GM21737 (cell line): ENCODE measurements at regions not wholly inside any gene's neighbourhood (a gene's known extent, or its start where the extent isn't known, plus 50 kb on each side); places are given as distances from the start of the nearest gene placed in this dataset.
"Not testable (repeated sequence)": the region's sequence is repeated elsewhere in the genome, so short reads cannot be mapped to it uniquely, and the experiment has no call there.

Experiments used
- ATAC-seq: cut with Tn5 transposase; IDR thresholded peaks from one replicate; pipeline ENCODE4 v1.9.1; 2021; ENCODE audit warnings: mild to moderate bottlenecking, moderate library complexity; ENCODE audit not compliant: unreplicated experiment

DNA sequence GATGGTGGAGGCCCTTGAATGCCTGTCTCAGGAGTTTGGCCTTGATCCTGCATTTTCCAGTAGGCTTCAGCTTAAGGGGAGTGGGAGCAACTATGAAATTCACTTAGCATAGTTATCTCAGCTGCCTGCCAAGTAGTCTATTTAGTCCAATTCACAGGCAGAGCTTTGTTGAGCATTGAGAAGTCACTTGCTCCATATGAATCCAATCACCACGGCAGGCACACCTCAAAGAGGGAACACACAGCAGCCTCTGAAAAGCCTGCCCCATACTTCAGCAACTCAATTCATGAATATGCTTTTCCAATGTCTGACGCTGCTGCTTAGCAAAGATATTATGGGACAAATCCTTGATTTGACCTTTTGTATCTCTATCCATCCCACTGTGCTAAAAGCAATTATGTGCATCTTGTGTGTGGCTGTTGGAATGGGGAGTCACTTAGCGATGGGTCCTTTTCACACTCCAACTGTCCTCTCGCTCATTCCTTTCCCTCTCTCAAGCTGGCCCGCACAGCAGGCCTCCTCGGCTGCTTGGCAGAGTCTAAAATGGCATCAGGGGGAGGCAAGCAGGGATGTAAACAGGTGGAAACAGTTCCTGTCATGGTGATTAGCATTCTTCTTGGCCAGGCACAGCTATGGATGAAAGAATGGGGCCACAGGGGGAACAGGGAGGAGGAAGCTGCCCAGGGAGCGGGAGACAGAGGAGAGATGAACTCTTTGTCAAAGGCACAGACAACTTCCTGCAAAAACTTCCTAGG, 56.0 kb upstream of the LRPPRC start:
- no peak for ATAC-seq

DNA sequence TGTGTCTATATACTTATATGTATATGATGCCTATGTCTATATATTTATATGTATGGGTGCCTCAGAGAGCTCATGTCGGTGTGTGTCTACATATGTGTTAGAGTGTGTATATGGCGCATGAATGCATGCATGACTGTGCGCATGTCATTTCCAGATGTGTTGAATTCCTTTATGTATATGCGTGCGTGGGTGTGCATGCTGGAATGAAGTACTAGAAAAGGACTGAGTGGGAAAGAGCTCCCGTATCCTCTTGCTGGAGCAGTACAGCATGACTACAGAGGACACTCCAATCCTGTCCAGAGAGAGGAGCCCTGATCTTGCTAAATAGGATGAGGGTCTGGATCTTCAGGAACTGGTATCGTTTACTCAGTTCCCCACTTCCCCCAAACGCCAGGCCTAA, 56.8 kb upstream of the LRPPRC start:
- no peak for ATAC-seq

DNA sequence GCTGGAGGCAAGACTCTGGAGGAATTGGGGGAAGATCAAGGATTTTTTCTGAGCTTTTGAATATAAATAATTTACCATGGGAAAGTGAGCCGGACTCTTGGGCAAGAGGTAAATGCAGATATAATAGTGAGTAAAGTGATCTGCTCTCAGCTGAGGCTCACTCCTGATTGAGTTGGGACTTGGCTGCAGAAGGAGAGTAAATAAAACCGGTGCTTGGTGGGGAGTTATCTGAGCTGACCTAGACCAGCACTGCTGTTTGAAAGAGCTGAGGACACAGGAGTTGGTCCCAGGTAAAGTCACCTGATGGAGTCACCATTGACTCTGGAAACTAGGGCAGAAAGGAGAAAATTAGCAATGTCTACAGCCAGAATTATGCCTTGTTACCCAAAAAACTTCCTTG, 57.3 kb upstream of the LRPPRC start:
- ATAC-seq, result no peak

DNA sequence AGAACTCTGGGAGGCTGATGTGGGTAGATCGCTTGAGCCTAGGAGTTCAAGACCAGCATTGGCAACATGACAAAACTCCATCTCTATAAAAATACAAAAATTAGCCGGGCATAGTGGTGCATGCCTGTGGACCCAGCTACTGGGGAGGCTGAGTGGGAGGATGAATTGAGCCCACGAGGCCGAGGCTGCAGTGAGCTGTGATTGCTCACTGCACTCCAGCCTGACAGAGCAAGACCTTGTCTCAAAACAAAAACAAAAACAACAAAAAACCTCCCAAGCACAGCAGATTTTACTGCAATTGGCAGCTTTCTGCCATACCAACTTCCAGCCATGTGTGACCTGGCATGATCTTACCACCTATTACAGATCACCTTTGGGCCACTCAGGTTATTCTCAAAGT, 57.7 kb upstream of the LRPPRC start:
- ATAC-seq, result no peak

DNA sequence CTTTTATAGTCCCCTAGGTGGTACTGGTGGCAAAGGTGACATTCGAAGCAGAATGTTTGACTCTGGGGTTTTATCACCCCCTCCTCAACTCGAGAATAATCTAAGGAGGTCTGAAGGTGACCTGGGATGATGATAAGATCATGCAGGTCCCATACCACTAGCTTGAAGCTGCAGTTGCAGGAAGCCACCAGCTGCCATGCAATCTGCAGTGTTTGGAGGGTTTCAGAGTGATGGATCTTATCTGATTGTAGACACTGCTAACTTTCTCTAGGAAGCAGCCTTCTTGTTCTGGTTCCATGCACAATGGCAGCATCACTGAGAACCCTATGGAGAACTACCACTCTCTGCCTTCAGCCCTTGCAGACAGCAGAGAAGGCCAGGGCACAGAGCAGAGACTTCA, 59.4 kb upstream of the LRPPRC start:
- ATAC-seq, result no peak

DNA sequence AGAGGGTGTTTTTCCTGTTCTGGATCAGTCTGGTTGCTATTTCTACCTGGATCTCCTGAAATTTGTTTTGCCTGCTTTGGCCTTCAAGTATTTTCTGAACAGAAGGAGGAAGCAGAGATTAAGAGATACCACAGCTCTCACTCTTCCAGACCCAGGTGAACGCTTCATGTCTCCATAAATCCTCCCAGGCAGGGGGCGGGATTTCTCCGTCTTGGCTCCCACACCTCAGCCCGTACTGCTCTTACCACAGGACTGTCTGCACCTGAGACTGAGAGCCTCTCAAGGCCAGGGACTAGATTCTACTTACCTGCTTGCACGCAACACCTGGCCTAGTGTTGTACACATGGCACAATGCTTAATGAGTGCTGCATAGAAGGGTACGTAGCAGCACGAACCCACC, 59.9 kb upstream of the LRPPRC start:
- no peak for ATAC-seq

DNA sequence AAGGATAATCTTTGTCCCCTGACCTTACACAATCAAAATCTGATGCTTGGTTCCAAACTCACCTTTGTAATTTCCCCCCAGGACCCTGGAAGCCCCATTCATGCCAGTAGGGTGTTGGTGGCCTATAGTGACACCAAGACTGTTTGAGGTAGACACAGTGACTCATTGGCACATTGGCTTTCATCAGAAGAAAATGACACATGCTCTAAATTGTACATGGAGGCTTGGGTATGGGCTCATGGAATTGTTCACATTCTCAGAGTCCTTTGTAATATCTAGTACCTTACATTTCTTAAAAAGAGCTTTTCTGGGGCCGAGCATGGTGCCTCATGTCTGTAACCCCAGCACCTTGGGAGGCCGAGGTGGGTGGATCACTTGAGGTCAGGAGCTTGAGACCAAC, 61.2 kb upstream of the LRPPRC start:
- no peak for ATAC-seq

DNA sequence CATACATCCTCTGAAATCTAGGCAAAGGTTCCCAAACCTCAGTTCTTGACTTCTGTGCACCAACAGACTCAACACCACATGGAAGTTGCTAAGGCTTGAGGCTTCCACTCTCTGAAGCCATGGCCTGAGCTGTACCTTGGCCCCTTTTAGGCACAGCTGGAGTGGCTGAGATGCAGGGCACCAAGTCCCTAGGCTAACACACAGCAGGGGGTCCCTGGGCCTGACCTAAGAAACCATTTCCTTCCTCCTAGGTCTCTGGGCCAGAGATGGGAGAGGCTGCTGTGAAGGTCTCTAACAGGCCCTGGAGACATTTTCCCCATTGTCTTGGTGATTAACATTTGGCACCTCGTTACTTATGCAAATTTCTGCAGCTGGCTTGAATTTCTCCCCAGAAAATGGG, 64.5 kb upstream of the LRPPRC start:
- not testable (repeated sequence) for ATAC-seq

DNA sequence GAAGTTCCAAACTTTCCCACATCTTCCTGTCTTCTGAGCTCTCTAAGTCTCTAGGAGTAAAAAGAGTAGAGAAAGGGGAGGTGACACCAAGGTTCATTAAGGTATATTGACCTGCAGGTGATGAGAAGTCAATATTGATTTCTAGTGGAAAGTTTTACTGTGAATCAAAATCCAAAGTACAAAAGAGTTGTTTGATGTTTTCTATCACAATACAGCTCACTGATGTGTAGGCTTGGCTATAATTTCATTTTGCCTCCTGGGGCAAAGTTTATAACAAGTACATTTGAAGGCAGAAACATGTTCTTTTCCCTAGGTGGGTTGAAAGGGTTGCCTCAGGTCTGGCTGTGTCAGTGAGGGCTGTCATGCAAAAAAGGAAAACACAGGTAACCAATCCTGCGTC, 65.2 kb upstream of the LRPPRC start:
- ATAC-seq, result no peak

DNA sequence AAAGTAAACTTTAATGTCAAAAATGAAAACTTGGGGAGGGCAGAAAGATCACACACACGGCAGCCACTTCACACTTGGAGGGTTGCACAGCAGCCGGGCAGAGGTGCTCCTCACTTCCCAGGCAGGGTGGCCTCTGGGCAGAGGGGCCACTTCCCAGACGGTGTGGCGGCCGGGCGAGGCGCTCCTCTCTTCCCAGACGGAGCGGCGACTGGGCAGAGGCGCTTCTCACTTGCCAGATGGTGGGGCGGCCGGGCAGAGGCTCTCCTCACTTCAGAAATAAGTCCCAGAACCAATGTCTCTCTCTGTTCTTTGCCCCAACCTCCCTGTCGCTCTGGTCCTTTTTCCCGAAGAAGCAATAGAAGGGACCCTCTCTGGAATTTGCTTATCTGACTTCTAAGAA, 65.7 kb upstream of the LRPPRC start:
- no peak for ATAC-seq

DNA sequence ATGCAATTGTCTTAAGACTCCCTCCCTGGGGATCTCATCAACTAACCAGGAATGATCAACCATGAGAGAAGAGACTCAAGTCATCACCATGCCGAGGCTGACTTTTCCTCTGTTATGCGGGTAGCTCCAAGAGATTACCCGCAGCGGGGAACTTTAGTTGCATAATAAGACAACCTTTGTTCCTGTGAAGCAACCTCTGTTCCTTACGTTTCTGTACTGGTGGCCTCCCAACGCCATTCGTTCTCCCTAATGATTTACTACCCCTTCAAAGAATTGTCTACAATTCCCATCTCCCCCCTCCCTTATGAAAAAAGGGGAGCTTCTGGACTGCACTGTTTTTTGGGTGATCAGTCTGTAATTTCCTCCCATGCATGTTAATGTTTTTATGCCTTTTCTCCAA, 66.1 kb upstream of the LRPPRC start:
- no peak for ATAC-seq

DNA sequence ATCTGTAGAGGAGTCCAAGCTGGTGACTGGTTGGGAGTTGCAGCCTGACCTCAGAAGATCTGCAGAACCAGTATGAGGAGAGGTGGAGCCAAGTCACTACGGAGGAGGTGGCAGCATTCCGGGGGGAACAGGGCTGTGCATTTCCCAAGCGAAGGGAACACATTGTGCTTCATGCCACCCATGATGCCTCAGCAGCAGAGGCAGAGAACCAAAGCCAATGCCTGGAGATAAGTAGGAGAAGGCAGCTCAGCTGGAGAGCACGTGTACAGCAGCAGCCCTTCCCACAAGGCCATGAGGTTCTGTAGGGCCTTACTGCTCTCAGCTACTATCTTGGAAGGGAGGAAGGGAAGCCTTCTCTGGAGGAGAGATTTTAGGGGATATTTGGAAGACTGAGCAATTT, 67.2 kb upstream of the LRPPRC start:
- no peak for ATAC-seq

DNA sequence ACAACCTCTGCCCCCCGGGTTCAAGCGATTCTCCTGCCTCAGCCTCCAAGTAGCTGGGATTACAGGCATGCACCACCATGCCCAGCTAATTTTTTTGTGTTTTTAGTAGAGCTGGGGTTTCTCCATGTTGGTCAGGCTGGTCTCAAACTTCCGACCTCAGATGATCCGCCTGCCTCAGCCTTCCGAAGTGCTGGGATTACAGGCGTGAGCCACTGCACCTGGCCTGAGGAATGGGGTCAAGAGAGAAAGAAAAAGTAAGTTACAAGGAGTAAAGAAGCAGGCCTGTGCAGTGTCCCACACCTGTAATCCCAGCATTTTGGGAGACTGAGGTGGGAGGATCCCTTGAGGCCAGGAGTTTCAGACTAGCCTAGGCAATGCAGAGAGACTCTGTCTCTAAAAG, 68.5 kb upstream of the LRPPRC start:
- ATAC-seq, result not testable (repeated sequence)

DNA sequence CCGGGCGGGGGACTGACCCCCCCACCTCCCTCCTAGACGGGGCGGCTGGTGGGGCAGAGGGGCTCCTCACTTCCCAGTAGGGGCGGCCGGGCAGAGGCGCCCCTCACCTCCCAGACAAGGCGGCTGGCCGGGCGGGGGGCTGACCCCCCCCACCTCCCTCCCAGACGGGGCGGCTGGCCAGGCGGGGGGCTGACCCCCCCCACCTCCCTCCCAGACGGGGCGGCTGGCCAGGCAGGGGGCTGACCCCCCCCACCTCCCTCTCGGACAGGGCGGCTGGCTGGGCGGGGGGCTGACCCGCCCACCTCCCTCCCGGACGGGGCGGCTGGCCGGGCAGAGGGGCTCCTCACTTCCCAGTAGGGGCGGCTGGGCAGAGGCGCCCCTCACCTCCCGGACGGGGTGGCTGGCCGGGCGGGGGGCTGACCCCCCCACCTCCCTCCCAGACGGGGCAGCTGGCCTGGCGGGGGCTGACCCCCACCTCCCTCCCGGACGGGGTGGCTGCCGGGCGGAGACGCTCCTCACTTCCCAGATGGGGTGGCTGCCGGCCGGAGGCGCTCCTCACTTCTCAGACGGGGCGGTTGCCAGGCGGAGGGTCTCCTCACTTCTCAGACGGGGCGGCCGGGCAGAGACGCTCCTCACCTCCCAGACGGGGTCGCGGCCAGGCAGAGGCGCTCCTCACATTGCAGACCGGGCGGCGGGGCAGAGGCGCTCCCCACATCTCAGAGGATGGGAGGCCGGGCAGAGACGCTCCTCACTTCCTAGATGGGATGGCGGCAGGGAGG, 71.4 kb upstream of the LRPPRC start:
- ATAC-seq, result not testable (repeated sequence)

DNA sequence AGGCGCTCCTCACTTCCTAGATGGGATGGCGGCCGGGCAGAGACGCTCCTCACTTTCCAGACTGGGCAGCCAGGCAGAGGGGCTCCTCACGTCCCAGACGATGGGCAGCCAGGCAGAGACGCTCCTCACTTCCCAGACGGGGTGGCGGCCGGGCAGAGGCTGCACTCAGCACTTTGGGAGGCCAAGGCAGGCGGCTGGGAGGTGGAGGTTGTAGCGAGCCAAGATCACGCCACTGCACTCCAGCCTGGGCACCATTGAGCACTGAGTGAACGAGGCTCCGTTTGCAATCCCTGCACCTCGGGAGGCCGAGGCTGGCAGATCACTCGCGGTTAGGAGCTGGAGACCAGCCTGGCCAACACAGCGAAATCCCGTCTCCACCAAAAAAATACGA, 72.0 kb upstream of the LRPPRC start:
- not testable (repeated sequence) for ATAC-seq

DNA sequence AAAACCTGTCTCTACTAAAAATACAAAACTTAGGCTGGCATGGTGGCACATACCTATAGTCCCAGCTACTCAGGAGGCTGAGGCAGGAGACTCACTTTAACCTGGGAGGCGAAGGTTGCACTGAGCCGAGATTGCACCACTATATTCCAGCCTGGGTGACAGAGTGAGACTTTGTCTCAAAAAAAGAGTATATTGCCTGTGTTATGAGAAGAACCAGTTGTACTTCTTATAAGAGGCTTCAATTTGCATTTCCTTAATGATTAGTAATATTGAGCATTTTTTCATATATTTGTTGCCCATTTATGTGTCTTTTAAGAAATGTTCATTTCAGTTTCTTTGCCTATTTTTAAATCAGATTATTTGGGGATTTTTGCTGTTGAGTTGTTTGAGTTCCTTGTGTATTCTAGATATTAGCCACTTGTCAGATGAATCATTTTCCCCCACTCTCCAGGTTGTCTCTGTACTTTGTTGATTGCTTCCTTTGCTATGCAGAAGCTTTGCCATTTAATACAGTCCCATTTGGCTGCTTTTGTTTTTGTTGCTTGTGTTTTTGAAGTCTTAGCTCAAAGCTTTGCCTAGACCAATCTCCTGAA, 75.8 kb upstream of the LRPPRC start:
- no peak for ATAC-seq

DNA sequence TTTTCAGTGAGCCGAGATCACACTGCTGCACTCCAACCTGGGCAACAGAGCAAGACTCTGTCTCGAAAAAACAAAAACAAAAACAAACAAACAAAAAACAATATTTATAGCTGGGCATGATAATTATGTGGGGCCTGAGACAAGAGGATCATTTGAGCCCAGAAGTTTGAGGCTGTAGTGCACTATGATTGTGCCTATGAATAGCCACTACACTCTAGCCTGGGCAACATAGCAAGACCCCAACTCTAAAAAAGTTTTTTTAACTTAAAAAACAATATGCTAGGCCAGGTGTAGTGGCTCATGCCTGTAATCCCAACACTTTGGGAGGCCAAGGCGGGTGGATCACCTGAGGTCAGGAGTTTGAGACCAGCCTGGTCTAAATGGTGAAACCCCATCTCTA, 77.9 kb upstream of the LRPPRC start:
- ATAC-seq, result not testable (repeated sequence)

DNA sequence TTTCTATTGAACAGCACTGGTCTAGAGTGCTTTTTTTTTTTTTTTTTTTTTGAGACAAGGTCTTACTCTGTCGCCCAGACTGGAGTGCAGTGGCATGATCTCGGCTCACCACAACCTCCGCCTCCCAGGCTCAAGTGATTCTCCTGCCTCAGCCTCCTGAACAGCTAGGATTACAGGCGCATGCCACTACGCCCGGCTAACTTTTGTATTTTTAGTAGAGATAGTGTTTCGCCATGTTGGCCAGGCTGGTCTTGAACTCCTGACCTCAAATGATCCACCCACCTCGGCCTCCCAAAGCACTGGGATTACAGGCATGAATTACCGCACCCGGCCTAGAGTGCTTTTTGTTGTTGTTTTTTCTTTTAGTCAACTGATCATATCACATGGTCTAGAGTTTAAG, 79.0 kb upstream of the LRPPRC start:
- not testable (repeated sequence) for ATAC-seq

DNA sequence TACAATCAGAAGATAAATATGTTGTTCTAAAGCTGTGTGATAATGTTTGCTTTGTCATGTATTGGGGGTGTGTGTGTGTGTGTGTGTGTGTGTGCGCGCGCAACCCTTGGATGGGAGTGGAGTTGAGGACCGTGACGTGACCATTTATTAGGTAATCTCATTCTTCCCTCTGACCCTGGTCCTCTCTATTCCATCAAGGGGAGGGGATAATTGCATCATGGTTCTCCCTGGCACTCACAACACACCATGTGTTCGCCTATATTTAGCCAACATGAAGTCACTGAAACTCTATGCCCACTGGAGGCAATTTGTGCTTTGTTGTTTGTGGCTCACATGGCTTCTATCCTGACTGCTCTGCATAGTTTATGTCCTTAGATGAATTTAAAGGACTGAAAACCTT, 79.8 kb upstream of the LRPPRC start:
- ATAC-seq, result no peak

DNA sequence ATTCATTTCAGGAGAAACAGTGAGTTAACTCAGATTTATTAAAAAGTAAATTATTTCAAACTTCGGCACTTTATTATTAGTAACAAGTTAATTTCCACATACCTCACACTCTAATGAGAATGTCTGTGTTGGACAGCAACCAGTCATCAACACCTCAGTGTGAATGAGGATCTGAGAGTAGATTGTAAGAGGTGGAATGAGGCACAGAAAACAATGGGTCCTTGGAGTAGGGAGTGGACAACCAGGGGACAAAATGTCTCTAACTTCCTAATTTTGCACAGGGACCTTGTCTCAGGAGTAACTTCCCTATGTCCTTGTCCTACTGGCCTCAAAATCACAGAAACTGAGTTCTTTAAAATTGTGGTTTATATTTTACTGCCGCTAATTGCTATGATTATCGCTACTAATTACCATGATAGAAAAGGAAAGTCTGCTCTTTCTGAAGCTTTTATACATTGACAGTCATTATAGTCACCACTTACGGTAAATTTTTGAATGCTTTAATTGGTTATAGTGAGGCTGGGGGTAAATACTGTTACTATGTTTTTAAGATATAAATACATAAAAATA, 82.2 kb upstream of the LRPPRC start:
- no peak for ATAC-seq

DNA sequence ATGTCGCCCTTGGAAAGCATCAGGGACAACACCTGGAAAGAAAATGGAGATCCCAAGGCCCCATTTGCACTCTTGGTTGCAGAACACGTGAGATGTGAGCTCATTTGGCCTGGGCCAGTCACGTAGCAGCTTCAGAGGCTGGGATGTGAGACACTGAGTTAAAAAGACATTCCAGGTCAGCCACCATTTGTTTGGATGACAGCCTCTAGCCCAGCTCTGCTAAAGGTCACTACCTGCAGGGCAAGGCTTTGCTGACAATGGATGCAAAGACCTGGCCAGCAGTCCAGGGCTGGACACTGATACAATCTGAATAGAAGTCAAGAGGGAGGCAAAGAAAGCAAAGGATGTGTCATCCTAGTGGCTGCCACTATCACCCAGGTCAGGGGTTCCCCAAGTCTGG, 83.9 kb upstream of the LRPPRC start:
- no peak for ATAC-seq

DNA sequence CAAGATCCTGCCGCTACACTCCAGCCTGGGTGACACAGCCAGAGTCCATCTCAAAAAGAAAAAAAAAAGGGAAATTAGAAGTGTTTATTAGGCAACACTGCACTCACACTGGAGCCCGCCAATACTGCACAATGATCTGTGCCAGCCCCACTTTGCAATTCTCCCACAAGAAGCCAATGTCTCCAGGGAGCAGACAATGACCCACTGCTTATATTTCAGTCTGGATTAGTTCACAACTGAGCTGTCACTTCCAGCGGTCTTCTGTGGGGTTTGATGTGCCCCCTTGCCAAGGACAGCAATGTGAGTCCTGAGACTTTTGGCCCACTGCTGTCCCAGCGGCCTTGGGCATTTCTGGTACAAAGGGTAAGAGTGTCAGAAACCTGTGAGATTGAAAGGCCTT, 85.6 kb upstream of the PPM1B start:
- ATAC-seq, result no peak
